HG02798 (cell line): ENCODE measurements at regions not wholly inside any gene's neighbourhood (a gene's known extent, or its start where the extent isn't known, plus 50 kb on each side); places are given as distances from the start of the nearest gene placed in this dataset.

Source experiments
- ATAC-seq: cut with Tn5 transposase; IDR thresholded peaks from one replicate; pipeline ENCODE4 v1.9.1; 2021; ENCODE audit warnings: mild to moderate bottlenecking; ENCODE audit not compliant: unreplicated experiment, poor library complexity

GRCh38 chr2:15773846-15774245 lies 166.5 kb upstream of the MYCN start:
- no peak for ATAC-seq

- ATAC-seq = no peak
These were observed 164.4 kb upstream of the MYCN start for GRCh38 chr2:15775753-15776628.

- no peak for ATAC-seq
These were observed 163.8 kb upstream of the MYCN start for GRCh38 chr2:15776629-15776919.

- no peak for ATAC-seq
These were observed 163.2 kb upstream of the MYCN start for GRCh38 chr2:15776992-15777702.

- ATAC-seq = no peak
These were observed 162.5 kb upstream of the MYCN start for GRCh38 chr2:15777795-15778371.

GRCh38 chr2:15778529-15779219 lies 161.7 kb upstream of the MYCN start:
- no peak for ATAC-seq

GRCh38 chr2:15779381-15780041 lies 160.8 kb upstream of the MYCN start:
- ATAC-seq = no peak

GRCh38 chr2:15780234-15780633 lies 160.1 kb upstream of the MYCN start:
- no peak for ATAC-seq

GRCh38 chr2:15780912-15781574 lies 159.3 kb upstream of the MYCN start:
- no peak for ATAC-seq

- ATAC-seq = no peak
These were observed 158.2 kb upstream of the MYCN start for GRCh38 chr2:15782009-15782751.

GRCh38 chr2:15782769-15783294 lies 157.5 kb upstream of the MYCN start:
- no peak for ATAC-seq

GRCh38 chr2:15783489-15783888 lies 156.9 kb upstream of the MYCN start:
- ATAC-seq = no peak

GRCh38 chr2:15784106-15784885 lies 156.1 kb upstream of the MYCN start:
- ATAC-seq = no peak

- no peak for ATAC-seq
These were observed 155.2 kb upstream of the MYCN start for GRCh38 chr2:15784886-15785801.

GRCh38 chr2:15786003-15786654 lies 154.2 kb upstream of the MYCN start:
- ATAC-seq = no peak

GRCh38 chr2:15786901-15787300 lies 153.4 kb upstream of the MYCN start:
- no peak for ATAC-seq
